Kidney tubule cell (primary cell): ENCODE measurements at regions not wholly inside any gene's neighbourhood (a gene's known extent, or its start where the extent isn't known, plus 50 kb on each side); places are given as distances from the start of the nearest gene placed in this dataset.
A peak's percentile ranks its signal among the peaks of the same experiment; 100 is the strongest.
"Not testable (repeated sequence)": the region's sequence is repeated elsewhere in the genome, so short reads cannot be mapped to it uniquely, and the experiment has no call there.

Experiments
- DNase-seq: peaks from one replicate; pipeline ENCODE4 v3.0.0-alpha.2; 2018; ENCODE audit warnings: low spot score

DNA sequence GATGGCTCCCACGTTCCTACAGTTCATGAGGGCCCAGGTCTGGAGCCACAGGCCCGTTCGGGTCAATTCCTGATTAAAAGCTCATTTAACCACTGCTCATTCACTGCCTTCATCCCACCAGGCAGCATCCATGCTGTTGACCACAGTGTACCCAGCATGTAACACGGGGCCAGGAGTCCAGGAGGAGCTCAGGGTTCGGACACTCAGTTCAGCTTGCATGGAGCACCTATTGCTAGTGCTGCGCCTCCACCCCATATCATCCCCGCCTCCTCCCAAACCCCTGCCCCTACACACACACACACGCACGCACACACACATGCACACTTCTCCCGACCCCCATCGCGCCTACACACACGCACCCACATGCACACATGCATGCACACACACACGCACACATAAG is 72.9 kb upstream of the SNTG2 start:
- no peak for DNase-seq

DNA sequence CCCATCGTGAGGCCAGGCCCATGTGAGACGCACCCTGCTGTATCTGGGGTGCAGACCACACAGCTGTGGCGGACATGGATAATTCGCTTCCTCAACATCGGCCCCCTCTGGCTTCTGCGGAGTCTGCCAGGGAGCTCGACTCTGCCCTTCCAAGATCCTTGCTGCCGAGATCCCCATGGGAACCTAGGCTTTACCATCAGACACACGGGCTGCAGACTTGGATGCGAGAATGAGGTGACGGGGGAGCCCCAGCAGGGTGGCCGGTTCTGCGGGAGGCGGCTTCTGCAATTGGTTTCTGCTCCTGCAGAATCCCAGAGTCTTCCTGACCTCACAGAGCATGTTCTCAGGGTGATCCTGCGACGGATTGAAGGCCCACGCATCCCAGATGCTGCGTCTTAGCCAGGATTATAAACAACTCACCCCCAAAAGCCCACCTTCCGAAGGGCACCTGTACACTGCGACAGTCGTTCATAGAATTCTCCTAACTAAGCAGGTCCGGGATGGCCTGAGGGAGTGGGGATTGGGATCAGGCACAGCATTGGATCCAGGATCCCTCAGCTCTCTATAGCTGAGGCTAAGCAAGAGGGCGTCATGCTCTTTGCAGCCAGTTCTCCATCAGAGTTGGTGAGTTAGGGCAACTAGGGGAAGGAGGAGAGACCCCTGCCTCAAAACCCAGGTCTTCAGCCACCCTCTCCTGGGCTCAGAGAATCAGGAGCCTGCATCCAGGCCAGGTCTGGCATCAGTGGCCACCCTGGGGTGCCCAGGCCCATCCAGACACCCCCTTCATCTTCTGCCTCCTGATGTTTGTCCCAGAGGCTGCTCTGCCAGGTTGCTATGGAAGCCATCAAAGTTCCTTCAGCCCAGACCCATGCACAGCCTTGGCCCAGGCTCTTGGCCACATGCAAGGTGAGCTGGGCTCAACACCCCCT is 74.7 kb upstream of the SNTG2 start:
- no peak for DNase-seq

DNA sequence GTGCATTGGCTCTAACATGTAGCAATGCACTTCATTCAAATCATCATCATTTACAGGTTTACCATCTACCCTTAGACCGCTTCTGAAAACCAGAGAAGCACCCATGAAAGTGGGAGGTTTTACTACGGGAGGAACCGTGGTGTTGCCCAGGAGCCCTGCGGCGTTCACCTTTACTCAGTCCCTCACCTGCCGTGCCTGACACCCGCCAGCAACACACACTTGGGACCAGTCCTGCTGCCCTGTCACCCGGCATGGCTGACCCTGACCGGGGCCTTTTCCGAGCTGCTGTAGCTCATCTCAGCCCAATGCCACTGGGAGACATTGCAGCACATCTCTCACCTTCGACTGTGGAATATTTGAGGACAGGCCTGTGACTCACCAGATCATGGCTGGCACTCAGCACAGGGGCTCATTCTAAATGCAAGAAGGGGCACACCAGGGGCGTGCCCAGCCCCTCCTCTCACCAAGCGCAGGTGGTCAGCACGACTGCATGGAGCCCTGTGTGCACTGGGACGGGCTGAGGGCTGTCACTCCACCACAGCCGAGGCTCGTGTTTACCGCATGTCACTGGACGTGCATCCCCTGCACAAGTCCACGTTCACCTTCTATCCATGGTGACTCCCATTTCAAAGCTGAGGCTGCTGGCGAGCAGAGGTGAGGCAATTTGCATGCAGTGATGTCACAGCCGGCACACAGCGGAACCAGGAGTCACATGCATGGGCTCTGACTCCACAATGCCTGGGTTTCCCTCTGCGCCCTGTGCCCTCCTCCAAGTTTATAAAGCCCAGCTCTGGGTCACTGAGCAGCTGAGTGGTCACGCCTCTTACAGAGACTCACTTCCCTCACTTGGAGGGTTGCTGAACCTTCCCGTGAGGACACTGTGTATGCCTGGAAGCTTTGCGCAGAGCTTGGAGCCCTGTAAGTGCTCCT is 76.7 kb upstream of the SNTG2 start:
- DNase-seq = peak; percentile 51

- DNase-seq = no peak
Measured at GRCh38 chr2:873027-873426, 77.6 kb upstream of the SNTG2 start.

- DNase-seq = no peak
Measured at GRCh38 chr2:871926-872680, 78.5 kb upstream of the SNTG2 start.

DNA sequence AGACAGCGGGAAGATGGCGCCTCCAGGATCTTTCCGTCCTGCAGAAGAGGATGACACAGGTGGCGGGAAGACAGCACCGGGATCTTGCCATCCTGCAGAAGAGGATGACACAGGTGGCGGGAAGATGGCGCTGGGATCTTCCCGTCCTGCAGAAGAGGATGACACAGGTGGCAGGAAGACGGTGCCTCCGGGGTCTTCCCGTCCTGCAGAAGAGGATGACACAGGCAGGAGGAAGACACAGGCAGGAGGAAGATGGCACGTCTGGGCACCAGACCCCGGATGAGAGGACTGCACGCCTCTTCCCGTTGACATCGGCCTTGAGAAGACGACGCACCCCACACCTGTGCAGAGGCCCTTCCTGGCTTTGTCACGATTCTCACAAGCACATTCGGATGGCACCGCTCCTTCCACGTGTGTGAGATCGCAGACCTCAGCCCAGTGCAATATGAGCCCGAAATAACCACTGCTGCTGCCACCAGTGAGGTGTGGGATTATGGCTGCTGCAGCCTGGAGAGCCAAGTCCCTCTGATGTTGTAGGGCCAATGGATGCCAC is 79.4 kb upstream of the SNTG2 start:
- DNase-seq = no peak

- no peak for DNase-seq
Measured at GRCh38 chr2:870426-870825, 80.2 kb upstream of the SNTG2 start.

- DNase-seq = no peak
Measured at GRCh38 chr2:869894-870293, 80.8 kb upstream of the SNTG2 start.

- no peak for DNase-seq
Measured at GRCh38 chr2:869357-869871, 81.2 kb upstream of the SNTG2 start.

GRCh38 chr2:868857-869256 is 81.8 kb upstream of the SNTG2 start:
- not testable (repeated sequence) for DNase-seq

GRCh38 chr2:867296-867695 is 83.4 kb upstream of the SNTG2 start:
- DNase-seq = no peak

- no peak for DNase-seq
Measured at GRCh38 chr2:866887-867286, 83.8 kb upstream of the SNTG2 start.

DNA sequence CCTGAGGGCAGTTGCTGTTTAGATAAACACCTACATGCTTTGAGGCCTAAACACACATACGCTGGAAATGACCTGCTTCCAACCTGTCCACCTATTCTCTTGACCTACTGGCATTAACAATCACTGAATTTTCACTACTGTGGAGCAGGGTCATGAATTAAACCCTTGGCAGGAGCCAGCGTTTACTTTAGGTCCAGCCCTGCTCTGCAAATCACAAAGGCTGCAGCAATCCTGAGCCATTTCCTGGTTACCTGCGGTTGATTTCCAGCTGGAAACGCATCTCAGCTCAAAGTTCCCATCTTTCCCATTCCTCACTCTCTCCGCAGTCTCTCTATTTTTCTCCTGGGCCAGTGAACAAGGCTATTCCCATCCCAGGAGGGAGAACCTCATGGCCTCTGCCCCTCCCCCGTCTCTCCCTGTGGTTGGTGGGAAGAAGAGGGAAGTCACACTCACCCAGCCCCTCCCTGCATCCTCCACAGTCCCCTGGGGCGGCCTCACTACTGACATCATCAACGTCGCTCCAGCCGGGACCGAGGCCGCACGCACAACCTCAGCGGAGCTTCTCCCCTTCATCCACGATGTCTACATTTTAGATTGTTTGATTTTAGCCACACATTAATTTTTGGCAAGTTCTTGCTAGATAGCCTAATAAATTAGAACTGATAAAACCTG is 84.5 kb upstream of the SNTG2 start:
- DNase-seq = no peak

GRCh38 chr2:864501-865106 is 86.0 kb upstream of the SNTG2 start:
- no peak for DNase-seq

DNA sequence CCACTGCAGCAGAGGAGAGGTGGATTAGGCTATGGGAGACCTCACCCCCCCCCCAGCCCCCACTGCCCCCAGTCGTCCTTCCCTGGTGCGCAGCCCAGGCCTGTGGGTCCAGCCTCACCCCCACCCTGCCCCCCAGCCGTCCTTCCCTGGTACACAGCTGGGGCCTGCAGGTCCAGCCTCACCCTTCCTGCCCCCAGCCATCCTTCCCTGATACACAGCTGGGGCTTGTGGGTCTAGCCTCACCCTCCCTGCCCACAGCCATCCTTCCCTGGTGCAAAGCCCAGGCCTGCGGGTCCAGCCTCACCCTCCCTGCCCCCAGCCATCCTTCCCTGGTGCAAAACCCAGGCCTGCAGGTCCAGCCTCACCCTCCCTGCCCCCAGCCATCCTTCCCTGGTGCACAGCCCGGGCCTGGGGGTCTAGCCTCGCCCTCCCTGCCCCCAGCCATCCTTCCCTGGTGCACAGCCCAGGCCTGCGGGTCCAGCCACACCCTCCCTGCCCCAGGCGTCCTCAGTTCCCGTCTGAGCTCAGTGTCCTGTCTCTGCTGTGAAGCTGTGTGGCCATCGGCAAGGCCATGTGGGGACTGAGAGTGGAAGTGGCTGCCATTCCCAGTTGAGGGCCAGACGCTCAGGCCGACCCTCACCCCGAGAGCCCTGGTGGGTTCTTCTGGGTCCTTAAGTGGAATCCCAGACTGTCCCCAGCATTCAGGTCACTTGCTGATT is 86.8 kb upstream of the SNTG2 start:
- no peak for DNase-seq

DNA sequence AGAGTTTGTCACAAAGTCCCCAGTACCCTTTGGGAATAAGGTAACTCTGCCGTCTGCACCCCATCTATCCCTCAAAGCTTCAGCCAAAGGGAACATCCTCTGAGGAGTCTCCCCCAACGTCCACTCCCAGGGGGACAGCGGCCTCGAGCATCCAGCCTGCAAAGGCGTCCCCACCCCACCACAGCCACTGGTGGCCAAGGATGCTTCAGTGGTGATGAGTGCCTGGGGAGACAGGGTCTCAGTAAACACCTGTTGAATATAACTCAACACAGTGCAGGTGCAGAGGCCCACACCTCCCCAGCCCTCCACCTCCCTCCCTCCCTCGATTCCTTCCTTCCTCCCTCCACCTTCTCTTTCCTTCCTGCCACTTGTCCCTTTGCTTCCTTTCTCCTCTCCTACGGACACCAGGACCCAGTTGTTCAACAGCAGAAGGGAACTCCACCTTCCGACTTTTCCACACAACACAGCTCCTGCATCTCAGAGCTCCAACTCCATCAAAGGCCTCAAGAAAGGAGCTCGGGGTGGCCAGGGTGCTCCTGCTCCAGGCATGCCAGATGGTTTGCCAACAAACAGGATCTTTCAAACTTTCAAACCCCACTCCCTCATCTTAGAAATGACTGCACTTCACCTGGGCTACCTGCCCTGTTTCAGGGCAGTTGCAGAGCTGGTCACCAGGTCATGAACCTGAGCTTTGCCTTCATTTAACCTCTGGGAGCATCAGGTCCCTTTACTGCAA is 87.8 kb upstream of the SNTG2 start:
- no peak for DNase-seq

DNA sequence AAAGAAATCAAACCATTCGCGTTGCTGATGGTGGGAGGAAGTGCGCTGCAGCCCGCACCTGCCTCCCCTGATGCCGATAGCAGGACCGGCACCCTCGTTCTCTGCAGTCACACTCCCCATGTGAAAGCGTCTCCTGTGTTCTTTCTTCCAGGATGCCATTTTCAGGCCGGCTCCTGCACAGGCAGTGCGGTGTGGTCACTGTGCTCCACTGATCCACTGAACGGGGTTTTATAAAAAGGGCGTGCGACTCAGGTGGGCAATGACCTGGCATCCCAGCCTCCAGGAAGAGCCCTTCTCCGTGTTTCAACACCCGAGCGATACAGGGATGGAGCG is 88.3 kb upstream of the SNTG2 start:
- no peak for DNase-seq

- DNase-seq = no peak
Measured at GRCh38 chr2:861655-862354, 88.8 kb upstream of the SNTG2 start.
